Fibroblast of skin of right biceps (primary cell): ENCODE measurements at regions not wholly inside any gene's neighbourhood (a gene's known extent, or its start where the extent isn't known, plus 50 kb on each side); places are given as distances from the start of the nearest gene placed in this dataset.

Experiments
- DNase-seq: peaks from one replicate; pipeline ENCODE4 v3.0.0-alpha.2; 2013

DNA sequence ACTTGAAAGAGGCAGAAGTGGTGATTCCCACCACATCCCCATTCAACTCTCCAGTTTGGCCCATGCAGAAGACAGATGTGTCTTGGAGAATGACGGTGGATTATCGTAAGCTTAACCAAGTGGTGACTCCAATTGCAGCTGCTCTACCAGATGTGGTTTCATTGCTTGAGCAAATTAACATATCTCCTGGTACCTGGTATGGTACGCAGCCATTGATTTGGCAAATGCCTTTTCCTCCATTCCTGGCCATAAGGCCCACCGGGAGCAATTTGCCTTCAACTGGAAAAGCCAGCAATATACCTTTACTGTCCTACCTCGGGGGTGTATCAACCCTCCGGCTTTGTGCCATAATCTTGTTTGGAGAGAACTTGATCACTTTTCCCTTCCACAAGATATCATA lies 411.5 kb upstream of the SMIM21 start:
- DNase-seq = no peak

DNA sequence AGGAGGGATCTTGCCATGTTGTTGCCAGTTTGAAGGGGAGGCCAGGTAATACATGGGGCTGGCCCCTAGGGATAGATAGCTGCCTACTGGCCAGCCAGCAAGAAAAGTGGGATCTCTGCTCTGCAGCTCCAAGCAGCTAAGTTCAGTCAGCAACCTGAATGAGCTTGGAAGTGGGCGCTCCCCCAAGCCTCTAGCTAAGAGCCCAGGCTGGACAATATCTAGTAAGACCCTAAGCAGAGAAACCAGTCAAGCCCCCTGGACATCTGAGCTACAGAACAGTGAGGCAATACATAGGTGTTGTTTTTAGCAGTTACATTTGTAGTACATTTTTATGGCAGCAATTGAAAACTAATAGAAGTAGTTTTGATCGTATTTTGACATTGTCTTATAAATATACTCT lies 409.8 kb upstream of the SMIM21 start:
- no peak for DNase-seq

DNA sequence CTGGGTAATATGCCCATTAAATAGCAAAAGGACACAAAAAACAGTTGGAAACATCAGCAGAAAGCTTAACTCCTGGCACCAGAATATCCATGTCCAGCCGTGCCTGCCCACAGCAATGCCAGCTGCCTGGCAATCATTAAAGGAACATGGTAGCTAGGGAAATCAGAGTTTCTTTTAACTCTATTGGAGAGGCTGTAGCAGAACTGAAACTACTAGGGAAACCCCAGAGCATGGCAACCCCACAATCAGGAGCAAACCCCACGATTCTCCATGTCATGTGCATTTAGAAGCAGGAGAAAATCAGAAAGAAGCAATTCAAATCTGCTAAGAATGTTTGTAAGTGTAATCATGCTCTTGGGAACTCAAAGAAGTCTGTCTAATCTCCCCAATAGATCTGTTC lies 409.0 kb upstream of the SMIM21 start:
- DNase-seq = no peak

DNA sequence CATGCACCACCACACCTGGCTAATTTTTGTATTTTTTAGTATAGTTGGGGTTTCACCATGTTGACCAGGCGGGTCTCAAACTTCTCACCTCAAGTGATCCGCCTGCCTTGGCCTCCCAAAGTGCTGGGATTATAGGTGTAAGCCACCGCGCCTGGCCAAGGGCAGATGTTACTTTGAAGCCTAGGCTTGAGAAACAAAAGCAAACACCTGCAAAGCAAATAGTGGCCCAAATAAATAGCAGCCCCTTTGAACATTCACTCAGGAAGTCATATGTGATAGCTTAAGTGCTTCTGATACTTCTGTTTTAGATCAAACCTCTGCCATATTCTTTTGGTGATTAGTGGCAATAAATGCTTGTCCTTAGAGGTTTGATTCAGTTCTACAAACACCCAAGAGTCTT lies 404.5 kb upstream of the SMIM21 start:
- DNase-seq = no peak

DNA sequence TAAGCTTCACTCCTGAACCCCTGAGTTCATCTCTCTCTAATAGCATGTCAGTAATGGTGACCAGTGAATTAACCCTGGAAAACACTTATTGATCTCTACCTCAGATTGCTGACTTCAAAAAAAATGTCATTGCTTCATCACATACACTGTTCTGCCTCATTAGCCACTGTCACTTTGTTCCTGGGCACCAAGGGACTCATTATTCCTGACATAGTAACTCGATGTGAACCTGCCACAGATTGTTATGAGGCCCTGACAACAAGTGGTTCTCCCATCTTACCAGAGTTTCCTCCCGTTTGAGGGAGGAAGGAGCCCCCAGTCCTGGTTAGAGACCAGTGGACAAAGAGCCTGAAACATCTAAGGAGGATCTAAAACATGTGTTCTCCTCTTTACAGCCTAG lies 403.3 kb upstream of the SMIM21 start:
- no peak for DNase-seq

DNA sequence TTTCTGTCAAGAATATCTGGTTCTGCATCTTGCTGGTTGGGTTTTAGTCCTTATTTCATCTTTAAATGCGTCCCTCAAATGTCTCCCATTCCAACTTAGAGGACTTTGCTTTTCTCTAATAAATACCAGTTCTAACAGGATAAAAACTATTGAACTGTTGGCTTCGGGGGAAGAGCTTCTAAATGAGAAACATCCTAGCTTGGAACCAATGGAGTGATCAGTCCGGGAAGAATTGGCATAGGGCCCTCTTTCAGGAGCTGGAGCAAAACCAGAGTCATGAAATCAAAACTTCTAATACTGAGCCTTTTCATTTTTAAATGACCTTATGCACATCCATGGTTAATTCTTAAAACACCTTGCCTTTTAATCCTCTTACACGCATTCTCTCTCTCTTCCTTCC lies 401.6 kb upstream of the SMIM21 start:
- no peak for DNase-seq

DNA sequence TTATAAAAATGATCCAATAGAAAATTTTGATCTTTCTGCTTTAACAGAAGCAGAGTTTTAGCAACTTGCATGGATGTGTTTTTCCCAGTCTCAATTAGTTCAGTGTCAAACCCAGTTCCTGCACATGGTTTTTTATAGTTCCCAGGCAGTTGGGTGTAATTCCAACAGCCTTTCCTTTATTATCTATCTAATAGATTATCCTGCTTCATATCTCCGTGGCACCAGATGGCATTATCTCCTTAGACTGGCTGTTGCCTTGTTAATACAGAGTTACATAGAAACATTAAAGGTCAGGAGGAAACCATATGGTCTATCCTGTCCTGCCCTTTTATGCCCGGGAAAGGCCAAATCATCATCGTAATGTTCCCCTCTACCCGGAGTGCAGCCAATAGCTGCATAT lies 400.9 kb upstream of the SMIM21 start:
- DNase-seq = no peak

DNA sequence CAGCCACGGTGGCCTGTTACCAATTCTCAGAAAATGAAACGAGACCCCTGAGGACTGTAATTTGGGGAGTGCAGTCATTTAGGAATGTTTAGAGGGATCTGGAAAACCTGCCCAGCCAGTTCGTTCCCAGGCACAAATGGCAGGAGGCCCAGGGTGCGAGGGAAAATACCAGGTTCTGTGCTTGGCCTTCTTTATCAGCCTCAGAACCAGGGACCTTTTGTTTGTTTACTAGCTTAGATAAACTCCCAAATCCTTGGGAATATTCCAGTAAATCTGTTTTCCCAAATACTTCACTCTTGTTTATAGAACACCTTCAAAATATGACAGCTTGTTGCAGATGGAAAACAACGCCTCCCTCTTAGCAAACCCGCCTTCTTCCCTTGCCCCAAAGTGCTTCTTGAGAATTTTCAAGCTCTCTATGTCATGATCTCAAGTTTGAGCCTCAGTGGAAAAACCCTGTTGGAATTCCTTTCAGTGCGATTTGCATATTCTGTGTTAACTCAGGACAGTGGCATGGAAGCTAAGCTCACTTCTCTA lies 400.3 kb upstream of the SMIM21 start:
- DNase-seq = no peak

DNA sequence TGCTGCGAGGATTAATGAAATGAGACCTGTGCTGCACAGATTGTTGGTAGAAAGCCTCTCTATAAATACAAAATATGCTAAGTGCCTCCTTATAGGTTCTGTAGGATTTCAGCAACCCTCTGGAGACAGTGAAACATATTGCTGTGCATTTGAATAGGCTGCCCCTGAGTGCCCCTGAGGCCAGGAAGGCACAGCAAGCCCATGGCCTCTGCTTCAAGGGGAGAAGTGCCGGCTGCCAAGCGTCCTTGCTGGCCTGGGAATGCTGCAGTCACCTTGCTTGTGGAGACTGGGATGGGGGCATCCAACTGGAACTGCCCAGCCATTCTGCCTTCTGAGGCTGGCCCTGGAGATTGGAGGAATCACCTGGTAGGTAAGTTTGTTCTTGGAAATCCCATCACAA lies 397.2 kb upstream of the SMIM21 start:
- no peak for DNase-seq

DNA sequence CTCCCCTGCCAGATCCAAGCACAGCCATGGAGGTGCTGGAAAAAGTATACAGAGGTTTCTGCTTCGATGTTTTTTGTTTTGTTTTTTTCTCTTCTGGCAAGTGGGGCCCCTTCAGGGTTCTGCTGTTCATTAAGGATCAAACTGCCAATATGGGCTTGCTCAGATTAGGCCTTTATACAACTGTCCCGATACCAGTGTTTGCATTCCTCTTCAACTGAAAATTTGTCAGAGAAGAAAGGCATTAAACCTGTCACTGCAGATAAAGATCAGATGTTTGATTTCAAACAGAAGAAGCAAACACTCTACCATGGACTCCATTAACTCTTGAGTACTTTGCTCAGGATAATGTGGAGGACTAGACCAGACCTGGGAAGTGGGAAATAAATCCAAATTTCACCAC lies 396.0 kb upstream of the SMIM21 start:
- DNase-seq = no peak

DNA sequence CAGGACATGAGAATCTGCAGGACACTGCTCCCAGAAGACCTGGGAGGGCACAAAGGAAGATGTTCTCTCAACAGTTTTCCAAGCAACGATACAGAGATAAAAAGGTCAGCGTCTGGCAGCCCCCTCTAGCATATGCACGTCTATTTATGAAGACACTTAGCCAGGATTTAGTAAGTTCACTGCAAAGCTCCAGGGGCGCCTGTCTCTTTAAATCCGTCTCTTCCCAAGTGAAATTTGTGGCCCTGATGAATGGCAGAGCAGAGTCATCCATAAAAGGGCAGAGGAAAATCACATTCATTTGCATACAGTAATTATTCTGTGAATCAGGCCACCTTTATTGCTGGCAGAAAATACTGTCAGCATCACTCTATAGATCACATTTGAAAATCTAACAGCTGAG lies 390.9 kb upstream of the SMIM21 start:
- no peak for DNase-seq

DNA sequence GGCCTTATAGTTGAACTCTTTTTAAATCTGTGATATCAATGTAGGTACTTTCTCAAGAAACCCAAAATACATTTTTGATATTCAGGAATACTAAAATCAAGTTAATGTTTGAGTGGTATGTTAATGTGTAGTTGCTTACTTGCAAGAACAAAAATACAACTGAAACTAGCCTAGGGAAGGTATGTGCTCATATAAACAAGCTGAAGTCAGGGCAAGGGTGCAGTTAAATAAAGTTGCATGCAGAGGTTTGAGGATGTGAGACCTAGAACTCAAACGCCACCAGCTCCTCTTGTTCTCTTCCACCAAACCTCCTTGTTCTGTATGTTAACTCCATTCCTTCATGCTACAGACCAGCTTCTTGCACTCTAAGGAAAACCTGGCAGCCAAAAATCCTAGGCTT lies 388.3 kb upstream of the SMIM21 start:
- DNase-seq = no peak

DNA sequence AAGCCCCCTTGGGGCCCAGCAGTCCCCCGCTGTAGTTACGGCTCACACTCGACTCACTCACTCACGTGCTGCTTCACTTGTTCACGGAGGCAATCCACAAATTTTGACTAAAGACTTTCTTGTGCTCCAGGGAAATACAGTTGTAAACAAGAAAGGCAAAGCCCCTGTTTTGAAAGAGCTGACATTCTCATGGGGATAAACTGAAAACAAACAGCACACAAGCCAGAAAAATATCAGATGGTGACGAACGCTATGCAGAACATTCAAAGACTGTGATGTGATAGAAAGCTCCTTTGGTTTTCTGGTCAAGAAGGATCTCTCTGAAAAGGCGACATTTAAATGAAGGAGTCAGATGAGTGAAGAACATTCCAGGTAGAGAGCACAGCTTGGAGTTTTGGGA lies 385.3 kb upstream of the SMIM21 start:
- DNase-seq = no peak

DNA sequence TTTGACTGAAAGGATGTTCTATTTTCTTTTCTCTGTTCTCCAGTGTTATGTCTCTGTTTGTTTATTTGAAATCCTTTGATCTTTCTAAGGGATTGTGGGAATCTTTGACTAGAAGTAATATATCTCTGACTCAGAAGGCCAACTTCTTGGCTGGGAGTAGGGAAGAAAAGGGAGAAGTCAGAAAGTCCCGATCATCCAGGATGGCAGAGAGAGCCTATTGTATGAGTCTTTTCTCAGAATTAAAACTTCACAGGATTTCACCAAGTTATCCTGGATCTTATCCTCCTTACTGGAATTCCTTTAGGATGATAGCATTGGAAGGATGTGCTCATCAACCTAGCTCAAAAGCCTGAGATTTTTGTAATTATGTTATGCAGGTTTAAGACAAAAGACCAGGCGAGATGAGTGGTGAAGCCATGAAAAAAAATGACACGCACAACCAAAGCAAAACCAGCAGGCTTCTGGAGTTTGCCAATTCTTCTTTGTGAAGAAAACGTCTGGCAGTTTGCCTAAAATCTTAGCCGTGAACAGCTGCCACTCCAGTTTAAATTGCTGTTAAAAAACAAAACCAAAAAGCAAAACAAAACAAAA lies 383.6 kb upstream of the SMIM21 start:
- peak; percentile 36 for DNase-seq

DNA sequence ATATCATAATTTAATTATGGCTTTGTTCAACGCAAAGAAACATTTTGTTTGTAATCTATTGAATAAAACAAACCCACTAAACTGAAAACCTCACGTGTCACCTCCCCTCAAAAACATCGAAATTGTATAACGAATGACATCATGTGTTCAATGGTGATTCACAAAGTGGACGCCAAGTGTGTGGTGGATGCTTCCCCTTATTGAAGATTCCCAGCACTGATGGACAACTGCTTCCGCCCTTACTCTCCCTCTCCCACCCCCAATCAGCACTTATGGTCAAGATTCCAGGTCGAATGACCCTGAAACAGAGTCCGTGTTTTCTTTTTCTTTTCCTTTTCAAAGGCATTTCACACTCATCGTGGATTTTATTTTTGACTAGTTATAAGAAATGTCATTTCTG lies 383.0 kb upstream of the SMIM21 start:
- peak; percentile 1 for DNase-seq

DNA sequence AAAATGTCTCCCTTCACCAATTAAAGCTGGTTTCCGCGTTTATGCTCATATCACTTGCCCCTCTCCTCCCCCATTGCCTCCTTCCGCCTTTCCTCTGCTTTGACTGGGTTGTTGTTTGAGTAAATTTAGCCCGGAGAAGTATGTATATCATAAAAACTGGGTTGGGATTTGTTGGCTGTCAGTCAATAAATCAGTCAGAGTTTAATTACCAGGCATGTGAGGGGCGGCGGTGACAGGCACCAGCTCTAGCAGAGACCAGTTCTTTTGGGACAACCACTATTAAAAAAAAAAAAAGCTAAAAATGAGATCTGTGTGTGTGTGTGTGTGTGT lies 382.4 kb upstream of the SMIM21 start:
- peak; percentile 0 for DNase-seq

DNA sequence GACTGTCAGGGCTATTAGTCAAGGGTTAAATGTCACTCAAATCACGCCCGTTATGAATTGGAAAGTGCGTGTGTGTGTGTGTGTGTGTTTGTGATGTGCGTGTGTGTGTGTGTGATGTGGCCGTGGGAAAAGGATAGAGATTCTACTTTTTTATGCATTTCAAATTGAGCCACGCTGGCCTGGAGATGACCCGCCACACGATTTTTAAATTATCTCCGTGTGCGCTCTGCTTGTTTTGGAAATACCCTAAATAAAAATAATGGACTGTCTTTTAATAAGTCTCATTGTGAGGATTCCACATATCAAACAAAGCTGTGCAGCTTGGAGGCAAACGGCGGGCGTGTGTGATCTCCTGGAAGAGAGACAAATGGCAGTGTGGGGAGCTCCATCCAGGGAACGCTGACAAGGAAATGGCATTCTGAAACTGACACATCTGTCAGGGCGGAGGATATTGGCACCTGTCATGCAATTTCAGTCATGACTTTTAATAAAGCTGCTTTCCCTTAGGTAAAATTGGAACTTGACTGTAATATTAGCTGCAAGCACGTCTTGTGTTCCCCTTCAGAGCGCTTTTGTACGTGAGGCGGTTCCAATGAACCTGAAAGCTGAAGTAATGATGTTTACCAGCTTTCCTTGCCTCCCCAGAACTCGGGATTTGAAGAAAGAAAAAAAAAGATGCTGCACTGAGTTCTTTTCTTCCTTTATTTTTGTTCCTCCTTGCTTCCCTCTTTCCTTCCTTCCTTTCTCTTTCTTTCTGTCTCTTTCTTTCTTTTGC lies 381.8 kb upstream of the SMIM21 start:
- DNase-seq = no peak

DNA sequence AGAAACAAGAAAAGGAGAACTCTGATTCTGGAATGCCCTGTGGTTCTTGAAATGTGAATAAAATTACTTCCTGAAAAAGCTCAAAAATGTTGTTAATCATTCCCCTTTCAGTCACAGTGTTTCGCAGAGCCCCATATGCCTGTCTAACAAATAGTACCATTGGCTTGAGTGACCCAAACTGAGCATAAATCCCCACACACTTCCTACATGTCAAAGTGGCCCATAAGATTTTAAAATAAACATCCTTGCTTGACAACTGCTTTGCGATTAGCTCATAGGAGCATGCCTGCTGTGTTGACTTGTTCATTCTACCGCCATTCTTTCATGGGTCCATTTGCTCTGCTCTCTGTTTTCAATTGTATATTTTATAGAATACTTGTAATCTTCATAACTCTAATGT lies 377.8 kb upstream of the SMIM21 start:
- DNase-seq = no peak

DNA sequence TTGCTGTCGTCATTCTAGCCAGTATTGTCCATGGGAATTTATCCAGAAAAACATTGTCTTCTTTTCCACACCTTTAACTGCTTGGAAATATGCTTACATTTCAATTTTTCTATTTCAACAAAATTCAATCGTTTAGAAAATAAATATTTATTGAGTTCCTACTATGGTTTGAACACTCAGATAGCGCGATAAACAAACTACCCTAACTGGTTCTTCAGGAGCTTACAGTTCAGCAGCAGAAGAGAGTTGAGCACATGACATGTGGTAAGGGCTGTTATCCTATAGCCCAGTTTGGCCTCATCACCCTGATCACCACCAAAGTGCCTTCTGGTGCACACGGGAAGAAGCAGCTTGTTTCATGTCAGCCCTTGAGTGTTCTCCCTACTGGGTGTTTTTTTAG lies 375.2 kb upstream of the SMIM21 start:
- DNase-seq = no peak

DNA sequence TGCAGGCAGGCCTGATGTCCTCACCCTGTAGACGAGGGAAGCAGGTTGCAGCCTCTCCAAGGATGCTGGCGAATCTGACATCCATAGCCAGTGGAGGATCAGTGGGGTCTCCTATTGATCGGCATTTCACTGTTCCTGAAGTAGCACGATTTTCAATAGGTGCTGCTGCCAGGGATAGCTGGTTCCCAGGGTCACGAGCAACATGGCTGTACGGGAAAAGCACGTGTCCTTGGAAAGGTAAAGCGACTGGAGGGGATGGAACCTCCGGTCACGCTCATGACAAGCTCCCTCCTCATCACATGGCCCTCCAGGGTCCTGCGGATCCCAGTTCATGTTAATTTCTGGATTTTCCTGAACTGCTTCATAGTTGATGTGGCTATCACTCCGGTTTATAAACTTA lies 373.7 kb upstream of the SMIM21 start:
- no peak for DNase-seq

DNA sequence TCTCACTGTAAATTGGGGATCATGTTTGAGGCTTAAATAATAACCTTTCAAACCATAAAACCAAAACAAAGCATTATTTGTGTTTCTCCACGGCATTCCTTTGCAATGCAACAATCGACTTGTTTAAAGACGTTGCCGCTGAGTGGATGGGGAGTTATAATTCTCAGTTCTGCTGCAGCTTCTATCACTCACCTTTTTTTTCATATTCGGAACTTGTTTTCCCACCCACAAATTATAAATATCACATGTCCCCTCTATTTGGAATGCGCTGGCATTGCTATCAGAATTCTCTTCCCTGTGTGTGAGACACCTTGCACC lies 372.8 kb upstream of the SMIM21 start:
- DNase-seq = no peak

DNA sequence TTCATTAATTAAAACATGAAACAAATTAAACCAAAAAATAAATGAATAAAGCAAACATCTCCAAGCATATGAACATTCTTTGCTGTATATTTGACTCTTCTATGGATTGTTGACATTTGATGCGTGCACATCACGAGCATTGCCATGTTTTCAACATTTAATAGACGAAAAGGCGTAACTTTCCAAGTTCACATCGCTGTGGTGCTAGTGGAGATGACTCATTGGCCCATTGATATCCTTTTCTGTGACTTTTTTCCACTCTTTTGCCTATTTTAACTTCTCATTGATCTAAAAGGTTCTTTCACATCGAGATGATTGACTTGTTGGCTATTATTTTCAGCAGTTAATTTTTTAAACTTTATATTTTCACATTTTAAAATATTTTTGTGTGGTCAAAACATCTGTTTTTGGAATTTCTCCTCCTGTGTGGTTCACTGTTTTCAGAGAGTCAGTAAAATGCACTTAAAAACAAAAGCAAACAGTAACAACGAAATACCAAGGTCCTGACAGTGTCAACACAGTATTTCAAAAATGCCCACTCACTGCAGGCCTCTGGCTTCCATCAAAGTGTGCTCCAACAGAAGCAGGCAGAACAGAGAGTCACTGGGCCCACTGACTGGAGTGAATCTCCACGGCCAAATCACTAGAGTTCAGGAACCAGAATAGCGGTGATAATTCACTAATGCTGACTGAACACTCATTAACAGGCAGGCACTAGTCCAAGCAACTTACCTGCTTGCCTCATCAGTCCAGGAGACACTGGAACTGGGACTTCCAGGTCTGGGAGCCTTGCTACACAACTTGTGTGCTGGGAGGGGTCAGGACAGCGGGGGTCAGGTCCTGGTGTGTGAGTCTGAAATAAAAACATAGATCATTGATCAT lies 372.2 kb upstream of the SMIM21 start:
- no peak for DNase-seq

DNA sequence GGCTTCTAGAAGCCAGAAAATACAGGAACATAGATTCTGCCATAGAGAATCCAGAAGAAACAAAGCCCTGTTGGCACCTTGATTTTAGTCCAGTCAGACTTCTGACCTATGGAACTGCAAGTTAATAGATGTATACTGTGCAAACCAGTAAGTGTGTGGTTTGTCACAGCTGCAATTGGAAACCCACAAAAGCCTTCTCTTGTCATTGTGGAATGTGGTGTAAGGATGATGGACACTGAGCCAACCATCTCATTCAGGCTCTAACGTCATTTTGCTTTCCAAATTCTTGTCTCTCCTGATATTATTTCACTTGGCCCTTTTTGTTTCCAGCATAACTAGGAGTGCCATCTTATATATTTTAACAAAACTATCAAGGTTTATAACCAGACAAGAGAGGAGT lies 369.5 kb upstream of the SMIM21 start:
- DNase-seq = no peak

DNA sequence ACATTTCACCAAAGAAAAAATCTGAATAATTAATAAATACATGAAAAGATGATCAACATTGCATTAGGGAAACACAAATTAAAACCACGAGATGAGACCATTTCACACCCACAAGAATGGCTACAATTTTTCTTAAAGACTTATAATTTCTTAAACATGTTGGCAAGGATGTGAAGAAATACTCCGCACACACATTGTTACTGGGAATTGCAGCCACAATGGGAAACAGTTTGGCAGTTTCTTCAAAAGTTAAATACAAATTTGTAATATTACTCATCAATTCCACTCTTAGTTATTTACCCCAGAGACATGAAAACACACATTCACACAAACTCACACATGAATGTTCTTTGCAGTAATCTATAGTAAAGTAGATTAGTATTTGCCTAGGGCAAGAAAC lies 363.3 kb upstream of the SMIM21 start:
- DNase-seq = no peak
